ENCODE measurements at regions not wholly inside any gene's neighbourhood (a gene's known extent, or its start where the extent isn't known, plus 50 kb on each side); places are given as distances from the start of the nearest gene placed in this dataset.

DNA sequence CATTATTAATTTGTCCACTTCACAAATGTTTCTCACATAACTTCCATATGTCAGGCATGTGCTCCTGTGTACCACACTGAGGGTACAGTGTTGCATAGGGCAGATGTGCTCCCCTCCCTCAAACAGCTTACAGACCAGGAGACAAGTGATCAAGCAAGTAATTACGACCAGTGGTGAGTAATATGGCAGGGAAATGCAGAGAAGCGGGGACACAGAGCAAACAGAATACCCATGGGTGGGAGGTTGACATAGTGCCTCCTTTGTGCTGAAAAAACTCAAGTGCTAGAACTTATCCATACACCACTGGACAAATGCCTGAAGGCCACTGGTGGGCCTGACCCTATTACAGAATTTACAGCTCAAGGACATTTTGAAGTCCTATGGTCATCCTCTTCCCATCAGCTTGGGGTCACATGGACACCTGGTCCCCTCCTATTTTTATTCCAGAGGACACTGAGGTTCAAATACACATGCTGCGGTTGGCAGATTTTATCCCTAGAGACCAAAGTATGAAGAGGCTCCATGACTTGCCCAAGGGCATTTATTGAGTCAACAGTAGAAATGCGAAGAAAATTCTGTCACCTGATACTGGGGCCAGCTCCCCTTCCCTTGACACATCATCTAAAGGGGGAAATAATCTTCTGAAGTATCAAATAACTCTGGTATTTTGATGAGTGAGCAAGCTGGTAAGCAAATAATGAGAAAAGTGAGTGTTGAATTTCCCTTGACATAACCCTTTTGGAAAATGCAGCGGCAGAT is 116.6 kb downstream of the QRSL1 start:
- peaks cover 34% of the 10 kb centered on the region for H3K4me1 Mint-ChIP-seq
- no peak overlapping the region for H3K4me2 ChIP-seq

More for the DNA sequence above, 116.6 kb downstream of the QRSL1 start:
- Mint-ChIP-seq H3K27ac (no peak overlapping the region), H3K27me3 (ENCODE audit: insufficient read depth, low read depth, poor library complexity) (peaks cover 6% of the 10 kb centered on the region), H3K9me3 (peaks cover 25% of the 10 kb centered on the region), H3K36me3 (ENCODE audit: low read depth) (peaks cover 29% of the 10 kb centered on the region), H3K4me3 (no peak overlapping the region)
- H3K36me3 ChIP-seq (ENCODE audit: insufficient read depth), result 0 out of 2 replicates have a peak, but pooled peaks cover 6% of the 10 kb centered on the region
- no peaks in the 10 kb centered on the region for H3K27me3 ChIP-seq (ENCODE audit: insufficient read depth)
- no peak overlapping the region for H2AFZ ChIP-seq
- TF ChIP-seq CREB1 (CRISPR knock-in tag; IDR thresholded peaks at IDR 0.05; ENCODE audit: low read depth), result no peak
- TF ChIP-seq NANOG (IDR thresholded peaks at IDR 0.05; ENCODE audit: borderline replicate concordance), result no peak
- TF ChIP-seq, protein P1, sequence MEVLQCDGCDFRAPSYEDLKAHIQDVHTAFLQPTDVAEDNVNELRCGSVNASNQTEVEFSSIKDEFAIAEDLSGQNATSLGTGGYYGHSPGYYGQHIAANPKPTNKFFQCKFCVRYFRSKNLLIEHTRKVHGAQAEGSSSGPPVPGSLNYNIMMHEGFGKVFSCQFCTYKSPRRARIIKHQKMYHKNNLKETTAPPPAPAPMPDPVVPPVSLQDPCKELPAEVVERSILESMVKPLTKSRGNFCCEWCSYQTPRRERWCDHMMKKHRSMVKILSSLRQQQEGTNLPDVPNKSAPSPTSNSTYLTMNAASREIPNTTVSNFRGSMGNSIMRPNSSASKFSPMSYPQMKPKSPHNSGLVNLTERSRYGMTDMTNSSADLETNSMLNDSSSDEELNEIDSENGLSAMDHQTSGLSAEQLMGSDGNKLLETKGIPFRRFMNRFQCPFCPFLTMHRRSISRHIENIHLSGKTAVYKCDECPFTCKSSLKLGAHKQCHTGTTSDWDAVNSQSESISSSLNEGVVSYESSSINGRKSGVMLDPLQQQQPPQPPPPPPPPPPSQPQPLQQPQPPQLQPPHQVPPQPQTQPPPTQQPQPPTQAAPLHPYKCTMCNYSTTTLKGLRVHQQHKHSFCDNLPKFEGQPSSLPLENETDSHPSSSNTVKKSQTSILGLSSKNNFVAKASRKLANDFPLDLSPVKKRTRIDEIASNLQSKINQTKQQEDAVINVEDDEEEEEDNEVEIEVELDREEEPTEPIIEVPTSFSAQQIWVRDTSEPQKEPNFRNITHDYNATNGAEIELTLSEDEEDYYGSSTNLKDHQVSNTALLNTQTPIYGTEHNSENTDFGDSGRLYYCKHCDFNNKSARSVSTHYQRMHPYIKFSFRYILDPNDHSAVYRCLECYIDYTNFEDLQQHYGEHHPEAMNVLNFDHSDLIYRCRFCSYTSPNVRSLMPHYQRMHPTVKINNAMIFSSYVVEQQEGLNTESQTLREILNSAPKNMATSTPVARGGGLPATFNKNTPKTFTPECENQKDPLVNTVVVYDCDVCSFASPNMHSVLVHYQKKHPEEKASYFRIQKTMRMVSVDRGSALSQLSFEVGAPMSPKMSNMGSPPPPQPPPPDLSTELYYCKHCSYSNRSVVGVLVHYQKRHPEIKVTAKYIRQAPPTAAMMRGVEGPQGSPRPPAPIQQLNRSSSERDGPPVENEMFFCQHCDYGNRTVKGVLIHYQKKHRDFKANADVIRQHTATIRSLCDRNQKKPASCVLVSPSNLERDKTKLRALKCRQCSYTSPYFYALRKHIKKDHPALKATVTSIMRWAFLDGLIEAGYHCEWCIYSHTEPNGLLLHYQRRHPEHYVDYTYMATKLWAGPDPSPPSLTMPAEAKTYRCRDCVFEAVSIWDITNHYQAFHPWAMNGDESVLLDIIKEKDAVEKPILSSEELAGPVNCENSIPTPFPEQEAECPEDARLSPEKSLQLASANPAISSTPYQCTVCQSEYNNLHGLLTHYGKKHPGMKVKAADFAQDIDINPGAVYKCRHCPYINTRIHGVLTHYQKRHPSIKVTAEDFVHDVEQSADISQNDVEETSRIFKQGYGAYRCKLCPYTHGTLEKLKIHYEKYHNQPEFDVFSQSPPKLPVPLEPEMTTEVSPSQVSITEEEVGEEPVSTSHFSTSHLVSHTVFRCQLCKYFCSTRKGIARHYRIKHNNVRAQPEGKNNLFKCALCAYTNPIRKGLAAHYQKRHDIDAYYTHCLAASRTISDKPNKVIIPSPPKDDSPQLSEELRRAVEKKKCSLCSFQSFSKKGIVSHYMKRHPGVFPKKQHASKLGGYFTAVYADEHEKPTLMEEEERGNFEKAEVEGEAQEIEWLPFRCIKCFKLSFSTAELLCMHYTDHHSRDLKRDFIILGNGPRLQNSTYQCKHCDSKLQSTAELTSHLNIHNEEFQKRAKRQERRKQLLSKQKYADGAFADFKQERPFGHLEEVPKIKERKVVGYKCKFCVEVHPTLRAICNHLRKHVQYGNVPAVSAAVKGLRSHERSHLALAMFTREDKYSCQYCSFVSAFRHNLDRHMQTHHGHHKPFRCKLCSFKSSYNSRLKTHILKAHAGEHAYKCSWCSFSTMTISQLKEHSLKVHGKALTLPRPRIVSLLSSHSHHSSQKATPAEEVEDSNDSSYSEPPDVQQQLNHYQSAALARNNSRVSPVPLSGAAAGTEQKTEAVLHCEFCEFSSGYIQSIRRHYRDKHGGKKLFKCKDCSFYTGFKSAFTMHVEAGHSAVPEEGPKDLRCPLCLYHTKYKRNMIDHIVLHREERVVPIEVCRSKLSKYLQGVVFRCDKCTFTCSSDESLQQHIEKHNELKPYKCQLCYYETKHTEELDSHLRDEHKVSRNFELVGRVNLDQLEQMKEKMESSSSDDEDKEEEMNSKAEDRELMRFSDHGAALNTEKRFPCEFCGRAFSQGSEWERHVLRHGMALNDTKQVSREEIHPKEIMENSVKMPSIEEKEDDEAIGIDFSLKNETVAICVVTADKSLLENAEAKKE (CRISPR knock-in tag; IDR thresholded peaks at IDR 0.05), result no peak
- no peak for TF ChIP-seq EZH2 (IDR thresholded peaks at IDR 0.05; ENCODE audit: low read depth, unreplicated experiment)
- no peak for TF ChIP-seq EZH2phosphoT487 (IDR thresholded peaks at IDR 0.05; ENCODE audit: unreplicated experiment)
- no peak for TF ChIP-seq POLR2AphosphoS5 (IDR thresholded peaks at IDR 0.05; ENCODE audit: low read depth)
- TF ChIP-seq ZNF331 (CRISPR knock-in tag; IDR thresholded peaks at IDR 0.05; ENCODE audit: low read depth), result no peak
- no peak for TF ChIP-seq STAT1 (IDR thresholded peaks at IDR 0.05; ENCODE audit: unreplicated experiment)
- TF ChIP-seq, protein P2, sequence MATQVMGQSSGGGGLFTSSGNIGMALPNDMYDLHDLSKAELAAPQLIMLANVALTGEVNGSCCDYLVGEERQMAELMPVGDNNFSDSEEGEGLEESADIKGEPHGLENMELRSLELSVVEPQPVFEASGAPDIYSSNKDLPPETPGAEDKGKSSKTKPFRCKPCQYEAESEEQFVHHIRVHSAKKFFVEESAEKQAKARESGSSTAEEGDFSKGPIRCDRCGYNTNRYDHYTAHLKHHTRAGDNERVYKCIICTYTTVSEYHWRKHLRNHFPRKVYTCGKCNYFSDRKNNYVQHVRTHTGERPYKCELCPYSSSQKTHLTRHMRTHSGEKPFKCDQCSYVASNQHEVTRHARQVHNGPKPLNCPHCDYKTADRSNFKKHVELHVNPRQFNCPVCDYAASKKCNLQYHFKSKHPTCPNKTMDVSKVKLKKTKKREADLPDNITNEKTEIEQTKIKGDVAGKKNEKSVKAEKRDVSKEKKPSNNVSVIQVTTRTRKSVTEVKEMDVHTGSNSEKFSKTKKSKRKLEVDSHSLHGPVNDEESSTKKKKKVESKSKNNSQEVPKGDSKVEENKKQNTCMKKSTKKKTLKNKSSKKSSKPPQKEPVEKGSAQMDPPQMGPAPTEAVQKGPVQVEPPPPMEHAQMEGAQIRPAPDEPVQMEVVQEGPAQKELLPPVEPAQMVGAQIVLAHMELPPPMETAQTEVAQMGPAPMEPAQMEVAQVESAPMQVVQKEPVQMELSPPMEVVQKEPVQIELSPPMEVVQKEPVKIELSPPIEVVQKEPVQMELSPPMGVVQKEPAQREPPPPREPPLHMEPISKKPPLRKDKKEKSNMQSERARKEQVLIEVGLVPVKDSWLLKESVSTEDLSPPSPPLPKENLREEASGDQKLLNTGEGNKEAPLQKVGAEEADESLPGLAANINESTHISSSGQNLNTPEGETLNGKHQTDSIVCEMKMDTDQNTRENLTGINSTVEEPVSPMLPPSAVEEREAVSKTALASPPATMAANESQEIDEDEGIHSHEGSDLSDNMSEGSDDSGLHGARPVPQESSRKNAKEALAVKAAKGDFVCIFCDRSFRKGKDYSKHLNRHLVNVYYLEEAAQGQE (IDR thresholded peaks at IDR 0.05; ENCODE audit: unreplicated experiment), result no peak
- no peak for TF ChIP-seq ZNF114 (CRISPR knock-in tag; IDR thresholded peaks at IDR 0.05)
- TF ChIP-seq JUNB (IDR thresholded peaks at IDR 0.05; ENCODE audit: unreplicated experiment), result no peak
- TF ChIP-seq, protein P3, sequence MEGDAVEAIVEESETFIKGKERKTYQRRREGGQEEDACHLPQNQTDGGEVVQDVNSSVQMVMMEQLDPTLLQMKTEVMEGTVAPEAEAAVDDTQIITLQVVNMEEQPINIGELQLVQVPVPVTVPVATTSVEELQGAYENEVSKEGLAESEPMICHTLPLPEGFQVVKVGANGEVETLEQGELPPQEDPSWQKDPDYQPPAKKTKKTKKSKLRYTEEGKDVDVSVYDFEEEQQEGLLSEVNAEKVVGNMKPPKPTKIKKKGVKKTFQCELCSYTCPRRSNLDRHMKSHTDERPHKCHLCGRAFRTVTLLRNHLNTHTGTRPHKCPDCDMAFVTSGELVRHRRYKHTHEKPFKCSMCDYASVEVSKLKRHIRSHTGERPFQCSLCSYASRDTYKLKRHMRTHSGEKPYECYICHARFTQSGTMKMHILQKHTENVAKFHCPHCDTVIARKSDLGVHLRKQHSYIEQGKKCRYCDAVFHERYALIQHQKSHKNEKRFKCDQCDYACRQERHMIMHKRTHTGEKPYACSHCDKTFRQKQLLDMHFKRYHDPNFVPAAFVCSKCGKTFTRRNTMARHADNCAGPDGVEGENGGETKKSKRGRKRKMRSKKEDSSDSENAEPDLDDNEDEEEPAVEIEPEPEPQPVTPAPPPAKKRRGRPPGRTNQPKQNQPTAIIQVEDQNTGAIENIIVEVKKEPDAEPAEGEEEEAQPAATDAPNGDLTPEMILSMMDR (conservative IDR thresholded peaks at IDR 0.05; ENCODE audit: low read depth in 2 of 2), result no peak
- no peaks in the 10 kb centered on the region for H3K9me2 ChIP-seq (ENCODE audit: insufficient read depth)
- no peak overlapping the region for H3K27ac ChIP-seq (ENCODE audit: low read depth)
- DNase-seq (ENCODE audit: low spot score) (no peak), ATAC-seq (no peak)
- no peaks in the 10 kb centered on the region for H4K20me1 ChIP-seq (replicated peaks; ENCODE audit: insufficient read depth)
- no peaks in the 10 kb centered on the region for H3K79me2 ChIP-seq (replicated peaks; ENCODE audit: insufficient read depth)
- no peaks in the 10 kb centered on the region for H3F3A ChIP-seq (replicated peaks; ENCODE audit: low read depth)
- peaks cover 32% of the 10 kb centered on the region for H3K4me1 ChIP-seq (ENCODE audit: insufficient read depth)
- H3K4me3 ChIP-seq, result no peak overlapping the region

Measured in GM23338 (cell line).